ENCODE measurements at regions not wholly inside any gene's neighbourhood (a gene's known extent, or its start where the extent isn't known, plus 50 kb on each side); places are given as distances from the start of the nearest gene placed in this dataset.
"Not testable (repeated sequence)": the region's sequence is repeated elsewhere in the genome, so short reads cannot be mapped to it uniquely, and the experiment has no call there.

GRCh38 chr11:49561240-49561880 lies 353.0 kb upstream of the FOLH1 start:
- POLR2A ChIA-PET; H3K4me3 ChIP-seq (ENCODE audit: low read depth in 2 of 2, low read length in 2 of 2); ATAC-seq; H3K9me3 ChIP-seq (ENCODE audit: control insufficient read depth, insufficient read depth, low read depth, low read length); H3K4me1 ChIP-seq (ENCODE audit: control insufficient read depth, insufficient read depth, low read length); DNase-seq (ENCODE audit: low read depth, low spot score); H3K27ac ChIP-seq (ENCODE audit: low read length); in situ Hi-C loops (cut with HindIII; ENCODE audit: low pct_unique_long_range_greater_than_20kb, low sequenced_read_pairs); CTCF ChIA-PET; intact Hi-C loops (cut with micrococcal nuclease; ENCODE audit: unreplicated experiment); H3K27me3 ChIP-seq (ENCODE audit: control insufficient read depth, insufficient read depth, low read length); H3K36me3 ChIP-seq (ENCODE audit: control insufficient read depth, insufficient read depth, low read length); BruUV-seq (replicated peaks): not testable (repeated sequence)

GRCh38 chr11:49562262-49562661 lies 353.9 kb upstream of the FOLH1 start:
- H3K9me3 ChIP-seq (ENCODE audit: control insufficient read depth, insufficient read depth, low read depth, low read length); in situ Hi-C loops (cut with HindIII; ENCODE audit: low pct_unique_long_range_greater_than_20kb, low sequenced_read_pairs); DNase-seq (ENCODE audit: low read depth, low spot score); H3K4me3 ChIP-seq (ENCODE audit: low read depth in 2 of 2, low read length in 2 of 2); H3K4me1 ChIP-seq (ENCODE audit: control insufficient read depth, insufficient read depth, low read length); intact Hi-C loops (cut with micrococcal nuclease; ENCODE audit: unreplicated experiment); H3K27ac ChIP-seq (ENCODE audit: low read length); BruUV-seq (replicated peaks); CTCF ChIA-PET; POLR2A ChIA-PET; ATAC-seq; H3K36me3 ChIP-seq (ENCODE audit: control insufficient read depth, insufficient read depth, low read length); H3K27me3 ChIP-seq (ENCODE audit: control insufficient read depth, insufficient read depth, low read length): not testable (repeated sequence)
- peak; percentile 19 to 71; a peak in 2 of 4 replicates for TF ChIP-seq REST (IDR thresholded peaks at IDR 0.05; ENCODE audit: insufficient read depth in 1 of 2, low read depth in 2 of 2, low read length in 1 of 2)

DNA sequence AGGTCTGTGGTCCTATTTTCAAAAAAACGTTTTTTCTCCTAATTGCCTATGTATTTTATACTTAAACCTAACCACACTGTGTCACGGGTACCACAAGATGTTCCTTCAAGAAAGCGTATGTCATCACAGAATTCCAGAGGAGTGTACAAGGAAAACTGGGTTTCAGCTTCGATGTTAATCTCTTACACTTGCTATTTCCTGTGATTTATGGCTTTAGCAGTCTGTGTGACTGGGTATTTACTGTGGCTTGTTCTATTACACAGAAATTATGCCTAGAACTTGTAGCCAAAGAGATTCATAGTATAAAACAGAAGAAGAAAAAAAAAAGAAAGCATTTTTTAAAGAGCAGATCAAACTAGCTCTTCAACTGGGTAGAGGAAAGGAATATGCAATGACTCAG lies 371.1 kb upstream of the FOLH1 start:
- BruUV-seq (replicated peaks); ATAC-seq; H3K27me3 ChIP-seq (ENCODE audit: control insufficient read depth, insufficient read depth, low read length); H3K36me3 ChIP-seq (ENCODE audit: control insufficient read depth, insufficient read depth, low read length); CTCF ChIA-PET; intact Hi-C loops (cut with micrococcal nuclease; ENCODE audit: unreplicated experiment); DNase-seq (ENCODE audit: low read depth, low spot score); H3K27ac ChIP-seq (ENCODE audit: low read length); in situ Hi-C loops (cut with HindIII; ENCODE audit: low pct_unique_long_range_greater_than_20kb, low sequenced_read_pairs); H3K9me3 ChIP-seq (ENCODE audit: control insufficient read depth, insufficient read depth, low read depth, low read length); POLR2A ChIA-PET; H3K4me3 ChIP-seq (ENCODE audit: low read depth in 2 of 2, low read length in 2 of 2); H3K4me1 ChIP-seq (ENCODE audit: control insufficient read depth, insufficient read depth, low read length): not testable (repeated sequence)

DNA sequence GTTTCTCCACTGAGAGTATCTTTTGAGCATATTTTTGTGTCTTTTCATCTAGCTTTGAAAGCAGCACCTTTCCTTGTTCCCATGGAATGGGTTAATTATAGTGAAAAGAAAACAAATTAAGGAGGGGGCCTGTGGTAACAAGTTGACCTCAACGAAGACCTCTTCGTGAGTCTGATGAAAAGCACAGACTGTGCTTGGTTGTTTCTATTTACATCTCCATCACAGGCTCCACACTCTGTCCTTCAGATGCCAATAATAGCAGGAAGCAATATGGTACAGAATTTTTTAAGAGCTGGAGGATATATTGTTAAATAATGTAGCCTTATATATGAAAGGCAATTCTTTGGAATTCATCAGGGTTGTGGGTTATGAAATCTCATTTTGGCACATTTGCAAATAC lies 366.7 kb upstream of the OR4C13 start:
- H3K4me1 ChIP-seq (ENCODE audit: control insufficient read depth, insufficient read depth, low read length); in situ Hi-C loops (cut with HindIII; ENCODE audit: low pct_unique_long_range_greater_than_20kb, low sequenced_read_pairs); H3K4me3 ChIP-seq (ENCODE audit: low read depth in 2 of 2, low read length in 2 of 2); H3K9me3 ChIP-seq (ENCODE audit: control insufficient read depth, insufficient read depth, low read depth, low read length); BruUV-seq (replicated peaks); DNase-seq (ENCODE audit: low read depth, low spot score); H3K36me3 ChIP-seq (ENCODE audit: control insufficient read depth, insufficient read depth, low read length); POLR2A ChIA-PET; H3K27ac ChIP-seq (ENCODE audit: low read length); H3K27me3 ChIP-seq (ENCODE audit: control insufficient read depth, insufficient read depth, low read length); CTCF ChIA-PET; intact Hi-C loops (cut with micrococcal nuclease; ENCODE audit: unreplicated experiment); ATAC-seq: not testable (repeated sequence)

GRCh38 chr11:49608892-49609291 lies 343.3 kb upstream of the OR4C13 start:
- H3K4me3 ChIP-seq (ENCODE audit: low read depth in 2 of 2, low read length in 2 of 2); H3K4me1 ChIP-seq (ENCODE audit: control insufficient read depth, insufficient read depth, low read length); in situ Hi-C loops (cut with HindIII; ENCODE audit: low pct_unique_long_range_greater_than_20kb, low sequenced_read_pairs); CTCF ChIA-PET; POLR2A ChIA-PET; H3K27me3 ChIP-seq (ENCODE audit: control insufficient read depth, insufficient read depth, low read length); ATAC-seq; H3K27ac ChIP-seq (ENCODE audit: low read length); H3K36me3 ChIP-seq (ENCODE audit: control insufficient read depth, insufficient read depth, low read length); DNase-seq (ENCODE audit: low read depth, low spot score); H3K9me3 ChIP-seq (ENCODE audit: control insufficient read depth, insufficient read depth, low read depth, low read length); intact Hi-C loops (cut with micrococcal nuclease; ENCODE audit: unreplicated experiment); BruUV-seq (replicated peaks): not testable (repeated sequence)

DNA sequence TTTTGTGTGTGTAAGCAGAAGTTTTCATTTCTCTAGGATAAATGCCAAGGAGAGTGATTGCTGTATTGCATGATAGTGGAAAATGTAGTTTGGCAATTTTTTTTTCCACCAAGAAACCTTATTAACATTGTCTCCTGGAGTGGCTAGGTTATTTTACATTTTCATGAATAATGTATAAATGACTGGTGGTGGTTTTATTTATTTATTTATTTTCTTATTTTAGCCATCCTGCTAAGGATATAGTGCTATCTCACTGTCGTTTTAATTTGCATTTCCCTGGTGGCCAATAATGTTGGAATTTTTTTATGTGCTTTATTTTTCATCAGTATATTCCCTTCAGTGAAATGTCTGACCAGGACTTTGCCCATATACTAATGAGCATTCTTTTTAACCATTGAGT lies 328.3 kb upstream of the OR4C13 start:
- POLR2A ChIA-PET; H3K36me3 ChIP-seq (ENCODE audit: control insufficient read depth, insufficient read depth, low read length); in situ Hi-C loops (cut with HindIII; ENCODE audit: low pct_unique_long_range_greater_than_20kb, low sequenced_read_pairs); DNase-seq (ENCODE audit: low read depth, low spot score); H3K27ac ChIP-seq (ENCODE audit: low read length); H3K4me3 ChIP-seq (ENCODE audit: low read depth in 2 of 2, low read length in 2 of 2); ATAC-seq; H3K27me3 ChIP-seq (ENCODE audit: control insufficient read depth, insufficient read depth, low read length); BruUV-seq (replicated peaks); intact Hi-C loops (cut with micrococcal nuclease; ENCODE audit: unreplicated experiment); H3K4me1 ChIP-seq (ENCODE audit: control insufficient read depth, insufficient read depth, low read length); H3K9me3 ChIP-seq (ENCODE audit: control insufficient read depth, insufficient read depth, low read depth, low read length); CTCF ChIA-PET: not testable (repeated sequence)
